GM12892 (cell line): ENCODE measurements at regions not wholly inside any gene's neighbourhood (a gene's known extent, or its start where the extent isn't known, plus 50 kb on each side); places are given as distances from the start of the nearest gene placed in this dataset.

Experiments
- POLR2A ChIP-seq: IDR thresholded peaks from 2 replicates; pipeline ENCODE4 v1.6.1; 2011; ENCODE audit warnings: low read depth, low read length, control low read depth
- POLR2AphosphoS5 ChIP-seq: IDR thresholded peaks from 2 replicates; pipeline ENCODE4 v1.6.1; 2011; ENCODE audit warnings: low read depth, low read length, control low read depth
- TAF1 ChIP-seq: IDR thresholded peaks from 2 replicates; pipeline ENCODE4 v1.6.1; 2011; ENCODE audit warnings: low read depth, mild to moderate bottlenecking, control low read depth, low read length, borderline replicate concordance

DNA sequence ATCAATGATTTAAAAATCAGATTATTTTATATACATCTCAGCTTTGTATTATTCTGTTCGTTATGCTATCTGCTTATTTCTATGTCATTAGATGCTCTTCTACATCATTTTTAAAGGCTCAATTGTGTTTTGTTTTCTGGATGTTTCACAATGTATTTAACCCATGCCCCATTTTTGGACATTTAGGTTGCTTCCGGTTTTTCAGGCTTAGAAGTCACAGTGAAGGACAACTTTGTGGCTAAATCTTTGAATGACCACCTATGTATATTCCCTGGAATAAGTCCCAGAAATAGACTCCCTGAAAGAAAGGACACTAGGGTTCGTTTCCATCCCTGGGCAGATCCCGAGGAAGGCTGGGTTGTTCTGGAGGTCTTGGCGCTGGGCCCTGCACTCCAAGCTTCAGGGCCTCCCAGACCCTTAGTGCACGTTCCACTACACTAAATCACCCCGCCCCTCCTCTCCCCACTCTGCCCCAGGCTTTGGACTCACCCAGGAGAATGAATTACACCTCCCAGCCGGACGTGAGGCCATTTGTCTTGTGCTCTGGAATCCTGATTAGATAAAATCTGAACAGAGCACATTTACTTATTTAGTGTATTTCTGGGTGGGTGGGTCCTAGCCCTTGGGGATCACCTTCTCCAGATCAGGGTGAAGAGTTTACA lies 188.2 kb downstream of the ZFP36L2 start:
- TF ChIP-seq TAF1 (no peak), POLR2AphosphoS5 (no peak), POLR2A (no peak)
